CD4-positive, alpha-beta T cell treated with Interferon gamma for 1 hour (primary cell): ENCODE measurements at regions not wholly inside any gene's neighbourhood (a gene's known extent, or its start where the extent isn't known, plus 50 kb on each side); places are given as distances from the start of the nearest gene placed in this dataset.
"Not testable (repeated sequence)": the region's sequence is repeated elsewhere in the genome, so short reads cannot be mapped to it uniquely, and the experiment has no call there.

Experiments used
- DNase-seq: peaks from one replicate; pipeline ENCODE4 v3.0.0-alpha.2; 2020

GRCh38 chr1:173344034-173344743 is 132.9 kb upstream of the PRDX6 start:
- no peak for DNase-seq

GRCh38 chr1:173347282-173347818 is 129.8 kb upstream of the PRDX6 start:
- DNase-seq = no peak

- not testable (repeated sequence) for DNase-seq
Measured at GRCh38 chr1:173352635-173353034, 124.5 kb upstream of the PRDX6 start.

DNA sequence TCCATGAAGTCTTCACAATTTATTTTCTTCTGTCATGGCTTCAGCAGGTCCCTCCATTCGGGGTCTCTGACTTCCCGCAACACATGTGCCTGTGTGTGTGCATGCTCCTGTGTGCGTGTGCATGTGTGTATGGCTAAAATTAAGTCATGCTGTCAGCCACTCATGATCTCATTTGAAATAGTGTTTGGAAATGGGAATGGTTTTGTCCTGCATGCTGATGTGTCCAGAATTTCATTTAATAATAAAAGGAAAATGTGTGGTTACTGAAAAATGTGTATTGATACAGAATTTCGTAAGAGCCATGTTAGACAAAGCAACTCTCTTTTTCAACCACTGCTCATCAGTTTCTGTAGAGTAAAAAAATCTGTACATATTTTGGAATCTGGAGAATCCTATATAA is 123.8 kb upstream of the PRDX6 start:
- no peak for DNase-seq

DNA sequence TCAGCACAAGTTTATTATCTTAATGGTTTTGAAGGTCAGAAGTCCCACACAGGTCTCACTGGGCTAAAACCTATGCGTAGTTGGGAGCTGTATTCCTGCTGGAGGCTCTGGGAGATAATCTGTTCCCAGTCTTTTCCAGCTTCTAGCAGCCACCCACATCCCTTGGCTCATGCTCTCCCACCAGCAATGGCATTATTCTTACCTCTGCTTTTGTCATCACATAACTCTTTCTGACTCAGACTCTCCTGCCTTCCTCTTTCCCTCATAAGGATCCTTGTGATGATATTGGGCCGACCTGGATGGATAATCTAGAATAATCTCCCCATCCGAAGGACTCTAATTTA is 122.2 kb upstream of the PRDX6 start:
- no peak for DNase-seq

DNA sequence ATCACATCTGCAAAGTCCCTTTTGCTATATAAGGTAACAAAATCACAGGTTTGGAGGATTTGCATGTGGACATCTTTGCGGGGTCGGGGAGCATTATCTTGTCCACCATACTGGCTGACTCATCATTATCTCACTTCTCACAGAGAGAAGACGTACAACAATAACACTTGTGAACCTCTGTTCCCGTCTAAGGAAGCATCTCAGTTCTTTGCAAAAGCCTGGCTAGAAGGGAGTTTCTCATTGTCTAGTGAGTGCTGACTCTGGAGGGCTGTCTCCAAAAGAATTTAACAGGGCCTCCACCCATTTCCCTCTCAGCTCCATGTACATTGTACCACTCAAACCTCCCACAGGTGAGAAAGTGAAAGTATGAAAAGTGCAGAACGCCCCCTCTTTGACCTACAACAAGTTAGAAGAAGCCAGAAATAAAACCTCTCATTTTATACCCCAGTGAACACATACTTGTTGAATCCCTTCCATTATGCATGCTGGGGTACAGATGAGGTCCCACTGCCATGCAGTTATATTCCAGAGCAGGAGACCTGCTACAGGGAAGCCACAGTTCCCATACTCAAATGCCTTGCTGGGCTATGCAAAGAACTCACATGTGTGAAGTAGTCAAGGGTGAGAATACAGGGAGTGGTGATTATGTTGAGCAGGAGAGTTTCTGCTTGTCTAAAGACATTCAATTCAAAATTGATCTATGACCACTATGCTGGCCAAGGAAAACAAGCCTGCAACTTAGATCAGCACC is 121.7 kb upstream of the PRDX6 start:
- DNase-seq = no peak

DNA sequence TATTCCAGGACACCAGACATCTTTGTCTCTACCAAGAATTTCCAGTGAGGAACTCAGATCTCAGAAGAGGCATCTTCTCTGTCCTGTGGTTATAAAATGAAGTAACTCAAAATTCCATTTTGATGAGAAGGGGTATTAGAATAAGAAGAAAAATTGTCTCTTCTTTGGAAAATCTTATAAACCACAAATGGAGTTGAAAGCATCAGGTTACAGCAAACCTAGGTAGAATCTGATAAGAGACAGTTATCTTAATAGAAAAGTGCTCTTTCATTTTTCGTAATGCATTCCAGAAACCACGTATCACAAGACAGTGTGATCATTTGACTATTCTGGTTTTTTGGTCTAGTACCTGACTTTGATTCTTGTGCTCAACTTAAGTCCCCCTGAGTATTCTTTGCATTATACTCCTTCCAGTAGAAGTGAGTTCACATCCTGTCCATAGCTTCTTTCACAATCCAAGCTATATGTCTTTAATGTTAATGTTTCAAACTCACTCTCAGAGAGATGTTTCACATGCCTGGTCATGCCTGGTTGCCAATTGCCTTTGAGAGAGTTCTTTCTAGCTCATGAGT is 120.9 kb upstream of the PRDX6 start:
- no peak for DNase-seq

- DNase-seq = no peak
Measured at GRCh38 chr1:173360487-173361063, 116.6 kb upstream of the PRDX6 start.

GRCh38 chr1:173362543-173362942 is 114.6 kb upstream of the PRDX6 start:
- no peak for DNase-seq

- DNase-seq = no peak
Measured at GRCh38 chr1:173364827-173365226, 112.3 kb upstream of the PRDX6 start.

- DNase-seq = no peak
Measured at GRCh38 chr1:173365341-173365740, 111.8 kb upstream of the PRDX6 start.

GRCh38 chr1:173367136-173367535 is 110.0 kb upstream of the PRDX6 start:
- no peak for DNase-seq

DNA sequence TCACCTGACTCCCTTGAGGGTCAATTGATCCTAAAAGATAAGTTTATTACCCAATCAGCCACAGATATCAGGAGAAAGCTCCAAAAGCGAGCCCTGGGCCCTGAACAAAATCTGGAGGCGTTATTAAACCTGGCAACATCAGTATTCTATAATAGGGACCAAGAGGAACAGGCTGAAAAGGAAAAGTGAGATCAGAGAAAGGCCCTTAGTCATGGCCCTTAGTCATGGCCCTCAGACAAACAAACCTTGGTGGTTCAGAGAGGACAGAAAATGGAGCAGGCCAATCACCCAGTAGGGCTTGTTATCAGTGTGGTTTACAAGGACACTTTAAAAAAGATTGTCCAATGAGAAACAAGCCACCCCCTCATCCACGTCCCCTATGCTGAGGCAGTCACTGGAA is 106.5 kb upstream of the PRDX6 start:
- DNase-seq = not testable (repeated sequence)

GRCh38 chr1:173376065-173376464 is 101.1 kb upstream of the PRDX6 start:
- not testable (repeated sequence) for DNase-seq

DNA sequence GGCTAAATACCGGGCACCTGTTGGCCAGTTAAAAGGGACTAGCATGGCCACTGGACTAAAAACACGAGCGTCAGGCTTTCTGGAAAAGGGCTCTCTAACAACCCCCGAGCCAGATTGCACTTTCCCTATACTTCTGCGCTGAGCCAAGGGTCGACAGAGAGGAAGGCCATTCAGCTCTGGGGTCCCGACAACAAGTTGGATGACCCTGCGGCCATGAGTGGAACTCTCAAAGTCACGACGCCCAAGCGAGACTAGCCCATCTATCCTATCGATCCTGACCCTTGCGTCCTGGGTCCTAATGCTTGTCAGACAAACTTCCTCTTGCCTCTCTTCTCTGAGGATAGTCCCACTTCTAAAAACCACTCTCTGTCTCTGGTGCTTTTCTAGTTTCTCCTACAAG is 99.9 kb upstream of the PRDX6 start:
- no peak for DNase-seq

GRCh38 chr1:173383351-173383750 is 93.8 kb upstream of the PRDX6 start:
- DNase-seq = no peak

- no peak for DNase-seq
Measured at GRCh38 chr1:173388352-173388751, 88.8 kb upstream of the PRDX6 start.

DNA sequence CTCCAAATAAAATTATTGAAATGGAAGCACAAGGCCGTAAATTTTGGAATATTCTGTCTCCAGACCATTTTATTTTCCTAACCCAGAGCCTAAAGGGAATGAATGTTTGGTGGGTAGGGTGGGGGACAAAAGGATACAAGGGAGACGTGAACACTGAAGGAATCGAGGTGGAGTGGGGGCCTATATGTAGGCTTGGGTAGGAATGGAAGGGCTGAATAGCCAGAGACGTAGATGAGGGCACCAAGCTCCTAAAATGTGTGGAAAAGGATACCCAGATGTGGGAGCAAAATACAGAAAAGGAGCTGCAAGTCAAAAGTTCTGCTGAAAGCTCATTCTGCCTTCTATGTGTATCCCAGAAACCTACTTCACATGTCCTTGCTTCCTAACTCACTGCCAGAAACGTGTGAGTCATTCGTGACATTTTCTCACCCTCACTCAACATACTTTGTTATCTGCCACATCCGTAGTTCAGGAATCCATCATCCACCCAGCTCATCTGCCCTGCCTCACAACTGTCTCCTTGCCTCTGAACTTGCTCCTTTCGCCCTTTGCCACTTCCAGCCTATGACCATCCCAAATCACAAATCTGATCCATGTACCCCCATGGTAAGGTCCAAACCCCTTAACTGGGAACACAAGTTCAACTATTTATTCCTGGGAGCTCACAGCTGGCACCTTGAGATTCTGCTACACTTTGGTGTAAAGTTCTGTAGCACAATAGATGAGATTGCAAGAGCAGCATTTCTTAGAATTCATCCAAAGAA is 84.1 kb upstream of the PRDX6 start:
- DNase-seq = no peak

DNA sequence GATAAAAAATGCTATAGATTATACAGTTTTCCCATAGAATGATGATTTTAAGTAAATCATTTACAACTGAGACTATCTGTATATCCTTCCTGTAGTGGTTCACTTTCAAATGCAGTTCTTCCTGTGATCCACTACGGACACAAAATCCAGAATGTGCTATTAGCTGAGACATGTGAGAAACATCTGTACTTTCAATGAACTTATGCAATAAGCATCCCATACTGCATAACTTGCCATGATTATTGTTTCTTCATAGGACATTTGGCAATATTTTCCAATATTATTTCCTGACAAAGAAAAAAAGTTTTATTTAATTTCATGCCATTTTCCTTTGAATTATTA is 83.5 kb upstream of the PRDX6 start:
- no peak for DNase-seq

- DNase-seq = not testable (repeated sequence)
Measured at GRCh38 chr1:173394813-173395212, 82.3 kb upstream of the PRDX6 start.

GRCh38 chr1:173395762-173396161 is 81.4 kb upstream of the PRDX6 start:
- no peak for DNase-seq

- no peak for DNase-seq
Measured at GRCh38 chr1:173400387-173400995, 76.6 kb upstream of the PRDX6 start.

DNA sequence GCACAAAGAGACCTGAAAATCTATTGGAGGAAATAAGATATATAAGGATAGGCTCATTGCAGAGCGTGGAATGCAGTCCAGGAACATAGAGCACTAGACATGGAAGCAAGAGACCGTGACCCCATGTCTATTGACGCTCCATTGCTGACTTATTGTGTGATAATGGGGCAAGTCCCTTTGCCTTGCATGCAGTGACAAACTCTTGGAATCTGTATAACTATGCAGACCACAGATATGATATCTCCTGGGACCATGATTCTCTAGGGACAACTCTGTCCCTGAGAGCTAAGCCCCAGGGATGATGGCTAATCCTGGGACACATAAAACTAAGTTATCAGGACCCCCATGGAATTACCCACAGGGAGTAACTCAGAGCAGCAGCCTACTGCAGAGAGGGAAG is 73.1 kb upstream of the PRDX6 start:
- DNase-seq = no peak
